H1 (cell line): ENCODE measurements at regions not wholly inside any gene's neighbourhood (a gene's known extent, or its start where the extent isn't known, plus 50 kb on each side); places are given as distances from the start of the nearest gene placed in this dataset.

ENCODE experiments used
- CTCF ChIA-PET: fragments of 300-600 bp; sonication (Branson Sonifier 250); formaldehyde crosslinking; loops from one replicate; lab custom pipeline; 2021; ENCODE audit not compliant: partially characterized antibody; lab: Charles Lee
- POLR2A ChIA-PET: fragments of 300-600 bp; sonication (Branson Sonifier 250); formaldehyde crosslinking; loops from one replicate; lab custom pipeline; 2021; ENCODE audit warnings: inconsistent platforms; ENCODE audit not compliant: partially characterized antibody; lab: Charles Lee
- DNase-seq, 2 experiments: peaks; one replicate each; pipeline versions ENCODE4 v3.0.0 to v3.0.0-alpha.2; 2010 to 2022; ENCODE audit warnings: low spot score in 2 of 2, low read depth in 1 of 2, mixed read lengths in 1 of 2
- FAIRE-seq: peaks from 2 replicates; lab custom pipeline; 2011; peaks lifted over from hg19 to GRCh38; lab: Jason Lieb, UNC
- H2AFZ ChIP-seq: 2 replicates; pipeline ENCODE4 v1.8.1; 2012; ENCODE audit warnings: low read length, inconsistent platforms
- H2AK5ac ChIP-seq: 2 replicates; pipeline ENCODE4 v1.6.1; 2013; ENCODE audit warnings: low read depth, low read length
- H2BK120ac ChIP-seq: replicated peaks from 2 replicates; pipeline ENCODE3; 2013; ENCODE audit warnings: low read depth, low read length, inconsistent platforms
- H2BK12ac ChIP-seq: 2 replicates; pipeline ENCODE4 v1.6.1; 2013; ENCODE audit warnings: low read depth, low read length
- H2BK15ac ChIP-seq: 2 replicates; pipeline ENCODE4 v1.6.1; 2013; ENCODE audit warnings: low read length
- H2BK20ac ChIP-seq: 2 replicates; pipeline ENCODE4 v1.6.1; 2013; ENCODE audit warnings: low read length
- H2BK5ac ChIP-seq: 2 replicates; pipeline ENCODE4 v1.6.1; 2013; ENCODE audit warnings: low read depth, low read length
- H3K14ac ChIP-seq: 2 replicates; pipeline ENCODE4 v1.6.1; 2013; ENCODE audit warnings: inconsistent platforms; ENCODE audit not compliant: insufficient read length
- H3K18ac ChIP-seq: 2 replicates; pipeline ENCODE4 v1.6.1; 2013; ENCODE audit warnings: low read length; ENCODE audit errors: extremely low read depth
- H3K23ac ChIP-seq: 2 replicates; pipeline ENCODE4 v1.6.1; 2013; ENCODE audit warnings: inconsistent platforms; ENCODE audit not compliant: insufficient read length
- H3K23me2 ChIP-seq: 2 replicates; pipeline ENCODE4 v1.6.1; 2013; ENCODE audit warnings: low read depth, low read length
- H3K27ac ChIP-seq: 2 replicates; pipeline ENCODE4 v1.6.1; 2011; ENCODE audit warnings: low read depth, low read length, inconsistent platforms
- H3K27me3 ChIP-seq, 4 experiments: replicated peaks in 1 of 4; 1 replicate in 1 of 4; 2 replicates in 3 of 4; pipeline versions ENCODE4 v1.6.1 to v1.8.1; 2011 to 2013; ENCODE audit warnings: low read length in 3 of 4, mild to moderate bottlenecking in 3 of 4, inconsistent platforms in 2 of 4, mixed read lengths in 2 of 4, moderate library complexity in 1 of 4; ENCODE audit not compliant: control insufficient read depth in 3 of 4, insufficient read depth in 3 of 4; ENCODE audit errors: extremely low read depth in 1 of 4
- H3K36me3 ChIP-seq, 4 experiments: 2 replicates each; pipeline versions ENCODE4 v1.6.1 to v1.8.1; 2011 to 2013; ENCODE audit warnings: mild to moderate bottlenecking in 4 of 4, low read length in 3 of 4, moderate library complexity in 2 of 4, control low read depth in 1 of 4, inconsistent platforms in 1 of 4; ENCODE audit not compliant: insufficient read depth in 4 of 4, control insufficient read depth in 2 of 4
- H3K4ac ChIP-seq: replicated peaks from 2 replicates; pipeline ENCODE3; 2013; ENCODE audit warnings: low read length, low read depth, mixed read lengths, inconsistent platforms; ENCODE audit not compliant: insufficient read length
- H3K4me1 ChIP-seq, 4 experiments: replicated peaks in 1 of 4; 1 replicate in 1 of 4; 2 replicates in 3 of 4; pipeline versions ENCODE4 v1.6.1 to v1.8.1; 2011 to 2013; ENCODE audit warnings: low read length in 3 of 4, inconsistent platforms in 2 of 4, mixed read lengths in 1 of 4; ENCODE audit not compliant: insufficient read depth in 4 of 4, control insufficient read depth in 3 of 4
- H3K4me2 ChIP-seq, 2 experiments: 2 replicates each; pipeline versions ENCODE4 v1.6.1 to v1.8.1; 2011 to 2013; ENCODE audit warnings: low read depth in 2 of 2, low read length in 2 of 2, control low read depth in 1 of 2, inconsistent platforms in 1 of 2, mild to moderate bottlenecking in 1 of 2; ENCODE audit not compliant: insufficient read depth in 1 of 2
- H3K4me3 ChIP-seq, 4 experiments: fragments of 200-600, 300-600 bp in 1 of 4; sonication (generic), shearing (Covaris generic), sonication (Bioruptor Twin) in 1 of 4; 2 replicates each; pipeline versions ENCODE4 v1.5.1 to v1.8.1; 2011 to 2016; ENCODE audit warnings: low read length in 4 of 4, low read depth in 3 of 4, control low read depth in 2 of 4, inconsistent platforms in 2 of 4, mild to moderate bottlenecking in 2 of 4, mixed read lengths in 1 of 4, moderate library complexity in 1 of 4; ENCODE audit not compliant: insufficient read depth in 2 of 4; ENCODE audit errors: extremely low read depth in 1 of 4
- H3K56ac ChIP-seq: replicated peaks from 2 replicates; pipeline ENCODE3; 2013; ENCODE audit warnings: low read depth, mild to moderate bottlenecking, mixed read lengths, low read length, inconsistent platforms; ENCODE audit not compliant: insufficient read length
- H3K79me1 ChIP-seq: 2 replicates; pipeline ENCODE4 v1.6.1; 2013; ENCODE audit warnings: low read depth, low read length, control low read depth
- H3K79me2 ChIP-seq, 2 experiments: 2 replicates each; pipeline versions ENCODE4 v1.6.1 to v1.8.1; 2012 to 2013; ENCODE audit warnings: low read length in 2 of 2, mild to moderate bottlenecking in 2 of 2, inconsistent platforms in 1 of 2; ENCODE audit not compliant: insufficient read depth in 2 of 2, control insufficient read depth in 1 of 2
- H3K9ac ChIP-seq, 4 experiments: replicated peaks in 1 of 4; 1 replicate in 1 of 4; 2 replicates in 3 of 4; pipeline versions ENCODE4 v1.6.1 to v1.8.1; 2011 to 2013; ENCODE audit warnings: low read depth in 3 of 4, low read length in 3 of 4, control low read depth in 2 of 4, mild to moderate bottlenecking in 2 of 4, moderate library complexity in 2 of 4, inconsistent platforms in 1 of 4; ENCODE audit errors: extremely low read depth in 1 of 4
- H3K9me3 ChIP-seq, 2 experiments: 2 replicates each; pipeline versions ENCODE4 v1.6.1 to v1.8.1; 2012 to 2013; ENCODE audit warnings: mild to moderate bottlenecking in 2 of 2, moderate library complexity in 2 of 2, control low read depth in 1 of 2, inconsistent platforms in 1 of 2, low read depth in 1 of 2, low read length in 1 of 2, mixed read lengths in 1 of 2; ENCODE audit not compliant: insufficient read depth in 2 of 2
- H4K20me1 ChIP-seq, 2 experiments: replicated peaks in 1 of 2; 2 replicates each; pipeline versions ENCODE3 to v1.8.1; 2011 to 2013; ENCODE audit warnings: inconsistent platforms in 2 of 2, low read length in 2 of 2, mild to moderate bottlenecking in 1 of 2; ENCODE audit not compliant: insufficient read depth in 2 of 2, control insufficient read depth in 1 of 2
- H4K5ac ChIP-seq: 2 replicates; pipeline ENCODE4 v1.6.1; 2013; ENCODE audit warnings: low read length, low read depth, mixed read lengths, inconsistent platforms; ENCODE audit not compliant: insufficient read length
- H4K8ac ChIP-seq: 2 replicates; pipeline ENCODE4 v1.8.0; 2013; ENCODE audit warnings: mild to moderate bottlenecking, moderate library complexity, low read length, inconsistent platforms; ENCODE audit not compliant: insufficient read depth; ENCODE audit errors: extremely low read depth
- H4K91ac ChIP-seq: replicated peaks from 2 replicates; pipeline ENCODE3; 2013; ENCODE audit warnings: low read length, mixed read lengths, inconsistent platforms; ENCODE audit not compliant: insufficient read length
- ATF2 ChIP-seq: IDR thresholded peaks from 2 replicates; pipeline ENCODE4 v1.6.1; 2012; ENCODE audit warnings: low read length, inconsistent platforms
- CBX5 ChIP-seq: fragments of 300-800, 300-1000 bp; sonication (generic); IDR thresholded peaks from 2 replicates; pipeline ENCODE4 v1.7.1; 2016; ENCODE audit warnings: antibody characterized with exemption, low read length, low read depth
- NRF1 ChIP-seq: IDR thresholded peaks from 2 replicates; pipeline ENCODE4 v1.6.1; 2011; ENCODE audit warnings: mild to moderate bottlenecking, low read depth, low read length, improper control_type of control experiment
- TAF7 ChIP-seq: optimal IDR thresholded peaks from 2 replicates; pipeline ENCODE3; 2011; ENCODE audit warnings: low read depth, mild to moderate bottlenecking, inconsistent platforms, low read length, moderate library complexity, borderline replicate concordance
- USF2 ChIP-seq: IDR thresholded peaks from 2 replicates; pipeline ENCODE4 v1.6.1; 2011; ENCODE audit warnings: low read length, improper control_type of control experiment
- WGBS, 2 experiments: shearing (Covaris generic) in 1 of 2; methylation state at CpG; one replicate each; pipeline versions ENCODE4 v1.1.6 to v1.1.7; 2013 to 2015; ENCODE audit warnings: low lambda C conversion rate in 2 of 2, mixed read lengths in 2 of 2, inconsistent platforms in 1 of 2, low coverage in 1 of 2, missing lambda C conversion rate in 1 of 2; ENCODE audit not compliant: insufficient replicate concordance in 2 of 2, insufficient coverage in 1 of 2, insufficient read length in 1 of 2; ENCODE audit errors: extremely low coverage in 1 of 2, missing lambda C conversion rate in 1 of 2; 5-methylcytosine and 5-hydroxymethylcytosine counted together

DNA sequence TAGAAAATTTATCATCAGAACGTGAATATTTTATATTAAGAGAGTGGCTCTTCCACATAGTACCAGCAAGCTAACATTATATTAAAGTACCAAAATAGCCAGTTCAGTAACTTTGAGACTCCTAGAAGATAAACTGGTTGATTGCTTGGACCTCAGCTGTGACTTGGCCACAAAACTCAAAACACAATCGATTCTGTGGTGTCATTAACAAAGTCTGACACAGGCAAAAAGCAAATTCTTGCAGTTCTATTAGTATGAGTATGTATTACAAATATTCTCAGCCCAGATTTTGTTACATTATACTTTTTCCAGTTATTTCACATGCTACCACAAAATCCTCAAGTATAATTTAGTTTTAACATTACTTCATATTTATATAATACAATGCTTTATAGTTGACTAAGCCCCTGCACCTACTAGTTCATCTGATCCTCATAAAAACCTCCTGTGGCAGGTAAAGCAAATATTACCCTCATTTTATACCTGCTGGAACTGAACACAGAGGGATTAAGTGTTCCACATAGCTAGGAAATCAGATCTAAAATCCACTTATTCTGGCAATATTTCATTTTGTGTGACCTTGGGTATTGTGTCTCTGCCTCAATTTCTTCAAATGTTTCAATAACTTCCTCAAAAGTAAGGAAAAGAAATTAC is 279.9 kb upstream of the MKLN1 start:
- Histone ChIP-seq H3K79me1 (no peaks in the 10 kb centered on the region; the same call in 1 of the 2 replicates), H2BK5ac (no peak overlapping the region), H2AK5ac (no peak overlapping the region), H3K14ac (no peak overlapping the region), H2BK15ac (no peak overlapping the region), H3K27ac (no peak overlapping the region), H2BK12ac (no peak overlapping the region), H3K4me2 (no peak overlapping the region), H3K79me2 (peaks cover 0 to 15% of the 10 kb centered on the region in 2 experiments; a peak in 1 of 4 replicates), H2BK120ac (no peak overlapping the region), H3K9me3 (peaks cover 0 to 4% of the 10 kb centered on the region in 2 experiments; a peak in 2 of 4 replicates), H3K36me3 (peaks cover 0 to 5% (median 0%) of the 10 kb centered on the region in 4 experiments; a peak in 3 of 8 replicates), H3K18ac (no peak overlapping the region), H4K91ac (no peak overlapping the region), H2BK20ac (no peak overlapping the region), H4K5ac (no peak overlapping the region), H3K9ac (no peak overlapping the region), H3K4ac (no peak overlapping the region), H4K20me1 (no peaks in the 10 kb centered on the region), H3K56ac (no peak overlapping the region), H3K23ac (no peak overlapping the region), H4K8ac (no peak overlapping the region), H2AFZ (no peak overlapping the region), H3K27me3 (no peaks in the 10 kb centered on the region), H3K23me2 (no peaks in the 10 kb centered on the region; the same call in 1 of the 2 replicates), H3K4me3 (no peak overlapping the region), H3K4me1 (peaks cover 0 to 4% (median 2%) of the 10 kb centered on the region in 4 experiments; a peak in 2 of 7 replicates)
- WGBS, 2 experiments = 82% methylated on average over 2 of the region's 2 CpGs; no CpG with 5 or more reads in 1 of the 2 experiments
- POLR2A ChIA-PET = no interaction called here
- CTCF ChIA-PET = interaction anchor here (1.7 kb wide), 1 partner anchor 150 kb away, joined by 3 read pairs; no protein-coding TSS in a partner anchor
- DNase-seq = no peak
- no peak for FAIRE-seq
- TF ChIP-seq ATF2 = no peak
- TF ChIP-seq TAF7 = no peak
- TF ChIP-seq USF2 = no peak
- TF ChIP-seq NRF1 = no peak
- no peak for TF ChIP-seq CBX5
